IMR-90 (cell line): ENCODE measurements at regions not wholly inside any gene's neighbourhood (a gene's known extent, or its start where the extent isn't known, plus 50 kb on each side); places are given as distances from the start of the nearest gene placed in this dataset.

Experiments used
- ATAC-seq: fragments of 200-7000 bp; cut with Tn5 transposase; 2 replicates; pipeline ENCODE4 v1.9.1; 2020; ENCODE audit warnings: low read depth, mild to moderate bottlenecking, moderate library complexity
- BruUV-seq: library from RNA; stranded (reverse); fragments of 400-500 nt; replicated peaks from 2 replicates; lab custom pipeline; 2021; lab: Mats Ljungman, UMichigan
- CTCF ChIA-PET: fragments of 300-600 bp; formaldehyde crosslinking; extraction: SDS; loops from one replicate; lab custom pipeline; 2021; ENCODE audit warnings: antibody characterized with exemption; lab: Yijun Ruan, JAX
- POLR2A ChIA-PET: fragments of 300-600 bp; sonication (Branson Sonifier 250); formaldehyde crosslinking; loops from one replicate; lab custom pipeline; 2022; ENCODE audit warnings: antibody characterized with exemption; ENCODE audit not compliant: unreplicated experiment; lab: Charles Lee
- DNase-seq: peaks from one replicate; pipeline ENCODE4 v3.0.0; 2013
- H2AFZ ChIP-seq: replicated peaks from 2 replicates; pipeline ENCODE3; 2013; ENCODE audit warnings: low read length, mild to moderate bottlenecking; ENCODE audit not compliant: poor library complexity
- H2AK5ac ChIP-seq: 2 replicates; pipeline ENCODE4 v1.6.1; 2013; ENCODE audit warnings: low read depth, low read length, inconsistent platforms
- H2AK9ac ChIP-seq: replicated peaks from 2 replicates; pipeline ENCODE3; 2013; ENCODE audit warnings: mild to moderate bottlenecking, low read depth, low read length, moderate library complexity; ENCODE audit not compliant: poor library complexity
- H2BK120ac ChIP-seq: 2 replicates; pipeline ENCODE4 v1.6.1; 2013; ENCODE audit warnings: low read depth, low read length, inconsistent platforms
- H2BK15ac ChIP-seq: 3 replicates; pipeline ENCODE4 v1.6.1; 2013; ENCODE audit warnings: low read depth, low read length, inconsistent platforms
- H2BK20ac ChIP-seq: 2 replicates; pipeline ENCODE4 v1.6.1; 2013; ENCODE audit warnings: low read depth, mild to moderate bottlenecking, inconsistent platforms, low read length, moderate library complexity
- H2BK5ac ChIP-seq: 2 replicates; pipeline ENCODE4 v1.6.1; 2013; ENCODE audit warnings: mild to moderate bottlenecking, low read depth, low read length, inconsistent platforms; ENCODE audit not compliant: poor library complexity, severe bottlenecking
- H3K14ac ChIP-seq: replicated peaks from 2 replicates; pipeline ENCODE4 v1.6.1; 2013; ENCODE audit warnings: low read depth, low read length, inconsistent platforms
- H3K18ac ChIP-seq: 2 replicates; pipeline ENCODE4 v1.6.1; 2013; ENCODE audit warnings: low read depth, low read length, control low read depth
- H3K23ac ChIP-seq: 2 replicates; pipeline ENCODE4 v1.6.1; 2013; ENCODE audit warnings: low read depth, low read length, inconsistent platforms
- H3K27ac ChIP-seq: 2 replicates; pipeline ENCODE4 v1.5.1; 2013; ENCODE audit warnings: mild to moderate bottlenecking, control low read depth, low read length; ENCODE audit not compliant: insufficient read depth
- H3K27me3 ChIP-seq: 2 replicates; pipeline ENCODE4 v1.6.1; 2013; ENCODE audit warnings: low read length; ENCODE audit not compliant: control insufficient read depth, insufficient read depth
- H3K36me3 ChIP-seq: 2 replicates; pipeline ENCODE4 v1.6.1; 2013; ENCODE audit warnings: low read length, mixed read lengths; ENCODE audit not compliant: control insufficient read depth, insufficient read depth
- H3K4ac ChIP-seq: 2 replicates; pipeline ENCODE4 v1.6.1; 2013; ENCODE audit warnings: low read depth, low read length, inconsistent platforms
- H3K4me1 ChIP-seq: 2 replicates; pipeline ENCODE4 v1.6.1; 2013; ENCODE audit warnings: low read length, mixed read lengths; ENCODE audit not compliant: control insufficient read depth, insufficient read depth
- H3K4me2 ChIP-seq: 2 replicates; pipeline ENCODE4 v1.6.1; 2013; ENCODE audit warnings: low read depth, mild to moderate bottlenecking, control low read depth, low read length, moderate library complexity
- H3K4me3 ChIP-seq: 2 replicates; pipeline ENCODE4 v1.5.1; 2013; ENCODE audit warnings: low read depth, mild to moderate bottlenecking, control low read depth, low read length, moderate library complexity; ENCODE audit not compliant: insufficient read depth
- H3K56ac ChIP-seq: 2 replicates; pipeline ENCODE4 v1.6.1; 2013; ENCODE audit warnings: low read length, inconsistent platforms; ENCODE audit not compliant: insufficient read depth; ENCODE audit errors: extremely low read depth
- H3K79me1 ChIP-seq, 2 experiments: 2 replicates each; pipeline ENCODE4 v1.6.1; 2013; ENCODE audit warnings: low read length in 2 of 2, inconsistent platforms in 1 of 2, low read depth in 1 of 2
- H3K9ac ChIP-seq: 2 replicates; pipeline ENCODE4 v1.6.1; 2013; ENCODE audit warnings: low read depth, low read length, control low read depth
- H3K9me1 ChIP-seq: 2 replicates; pipeline ENCODE4 v1.6.1; 2013; ENCODE audit warnings: low read length, inconsistent platforms; ENCODE audit not compliant: insufficient read depth
- H3K9me3 ChIP-seq: 2 replicates; pipeline ENCODE4 v1.6.1; 2013; ENCODE audit warnings: low read length; ENCODE audit not compliant: control insufficient read depth, insufficient read depth
- H4K20me1 ChIP-seq: 2 replicates; pipeline ENCODE4 v1.6.1; 2013; ENCODE audit warnings: low read length, inconsistent platforms; ENCODE audit not compliant: insufficient read depth
- H4K5ac ChIP-seq: 2 replicates; pipeline ENCODE4 v1.6.1; 2013; ENCODE audit warnings: mild to moderate bottlenecking, low read depth, low read length, control low read depth
- H4K8ac ChIP-seq, 2 experiments: 2 replicates each; pipeline ENCODE4 v1.6.1; 2013; ENCODE audit warnings: low read depth in 2 of 2, low read length in 2 of 2, control low read depth in 1 of 2, inconsistent platforms in 1 of 2
- H4K91ac ChIP-seq: 2 replicates; pipeline ENCODE4 v1.6.1; 2013; ENCODE audit warnings: low read depth, low read length, inconsistent platforms; ENCODE audit not compliant: insufficient read depth
- BHLHE40 ChIP-seq: fragments of 150-350 bp; IDR thresholded peaks from 2 replicates; pipeline ENCODE4 v1.6.1; 2016; ENCODE audit warnings: mild to moderate bottlenecking, low read depth, low read length
- CEBPB ChIP-seq: IDR thresholded peaks from 2 replicates; pipeline ENCODE4 v1.6.1; 2012; ENCODE audit warnings: low read depth, low read length, improper control_type of control experiment
- MAZ ChIP-seq: IDR thresholded peaks from 2 replicates; pipeline ENCODE4 v1.6.1; 2012; ENCODE audit warnings: low read depth, mild to moderate bottlenecking, low read length, improper control_type of control experiment, moderate library complexity, borderline replicate concordance
- POLR2A ChIP-seq: IDR thresholded peaks from 2 replicates; pipeline ENCODE4 v1.6.1; 2012; ENCODE audit warnings: mild to moderate bottlenecking, low read depth, low read length
- RAD21 ChIP-seq: IDR thresholded peaks from 2 replicates; pipeline ENCODE4 v1.6.1; 2012; ENCODE audit warnings: low read length, improper control_type of control experiment
- RCOR1 ChIP-seq: IDR thresholded peaks from 2 replicates; pipeline ENCODE4 v1.6.1; 2012; ENCODE audit warnings: mild to moderate bottlenecking, low read length, improper control_type of control experiment; ENCODE audit not compliant: insufficient replicate concordance
- RFX5 ChIP-seq: IDR thresholded peaks from 2 replicates; pipeline ENCODE4 v1.8.0; 2012; ENCODE audit warnings: low read depth, mild to moderate bottlenecking, low read length, moderate library complexity
- SMC3 ChIP-seq: fragments of 150-350 bp; IDR thresholded peaks from 2 replicates; pipeline ENCODE4 v1.6.1; 2016; ENCODE audit warnings: low read depth, mild to moderate bottlenecking, antibody characterized with exemption, low read length, moderate library complexity
- WGBS, 2 experiments: methylation state at CpG; one replicate each; pipeline versions ENCODE4 v1.1.5 to v1.1.7; 2013; ENCODE audit warnings: missing lambda C conversion rate in 2 of 2; ENCODE audit not compliant: insufficient read length in 1 of 2; ENCODE audit errors: extremely low coverage in 2 of 2; 5-methylcytosine and 5-hydroxymethylcytosine counted together
- dilution Hi-C: fragments of 300-500 bp; cut with HindIII; formaldehyde crosslinking; loops from one replicate; pipeline ENCODE4 v1.14.3; 2018; ENCODE audit warnings: low sequenced_read_pairs; ENCODE audit not compliant: unreplicated experiment
- in situ Hi-C: fragments of 300-500 bp; cut with MboI; formaldehyde crosslinking; loops from 3 replicates; pipeline ENCODE4 v1.14.3; 2019; ENCODE audit warnings: low sequenced_read_pairs, inconsistent platforms, mixed read lengths
- intact Hi-C: fragments of 100-400 bp; cut with micrococcal nuclease; formaldehyde crosslinking; loops from 2 replicates; pipeline ENCODE4 v1.10.0; 2022
- TF ChIP-seq, protein P1 (sequence below): fragments of 150-350 bp; IDR thresholded peaks from 2 replicates; pipeline ENCODE4 v1.6.1; 2016; ENCODE audit warnings: low read depth, mild to moderate bottlenecking, low read length, moderate library complexity, borderline replicate concordance
- TF ChIP-seq, protein P2 (sequence below): conservative IDR thresholded peaks from 2 replicates; pipeline ENCODE4 v1.5.1; 2012; ENCODE audit warnings: mild to moderate bottlenecking, low read depth, low read length, improper control_type of control experiment

DNA sequence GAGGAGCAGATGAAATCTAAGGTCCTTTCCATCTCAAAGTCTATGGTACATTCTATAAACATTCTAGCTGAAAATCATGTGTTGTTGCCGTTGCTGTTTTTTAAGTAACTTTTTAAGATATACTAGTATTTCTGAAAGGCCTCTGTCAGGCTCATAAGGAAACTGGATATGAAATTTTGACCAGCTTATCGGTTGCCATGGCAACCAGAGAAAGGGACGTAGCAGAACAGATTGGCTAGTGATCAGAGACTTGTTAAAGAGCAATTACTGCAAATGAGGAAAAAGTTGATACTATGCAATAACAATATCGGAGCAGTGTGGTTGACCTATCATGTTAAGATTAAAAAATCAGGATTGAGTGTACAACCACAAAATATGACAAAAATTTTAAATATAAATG lies 57.0 kb upstream of the RNF180 start:
- no peak for TF ChIP-seq POLR2A
- TF ChIP-seq, protein P1, sequence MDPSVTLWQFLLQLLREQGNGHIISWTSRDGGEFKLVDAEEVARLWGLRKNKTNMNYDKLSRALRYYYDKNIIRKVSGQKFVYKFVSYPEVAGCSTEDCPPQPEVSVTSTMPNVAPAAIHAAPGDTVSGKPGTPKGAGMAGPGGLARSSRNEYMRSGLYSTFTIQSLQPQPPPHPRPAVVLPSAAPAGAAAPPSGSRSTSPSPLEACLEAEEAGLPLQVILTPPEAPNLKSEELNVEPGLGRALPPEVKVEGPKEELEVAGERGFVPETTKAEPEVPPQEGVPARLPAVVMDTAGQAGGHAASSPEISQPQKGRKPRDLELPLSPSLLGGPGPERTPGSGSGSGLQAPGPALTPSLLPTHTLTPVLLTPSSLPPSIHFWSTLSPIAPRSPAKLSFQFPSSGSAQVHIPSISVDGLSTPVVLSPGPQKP = no peak
- no peak for TF ChIP-seq CEBPB
- no peak for TF ChIP-seq RAD21
- TF ChIP-seq RCOR1 = no peak
- no peak for TF ChIP-seq BHLHE40
- no peak for TF ChIP-seq MAZ
- no peak for TF ChIP-seq SMC3
- no peak for TF ChIP-seq RFX5
- TF ChIP-seq, protein P2, sequence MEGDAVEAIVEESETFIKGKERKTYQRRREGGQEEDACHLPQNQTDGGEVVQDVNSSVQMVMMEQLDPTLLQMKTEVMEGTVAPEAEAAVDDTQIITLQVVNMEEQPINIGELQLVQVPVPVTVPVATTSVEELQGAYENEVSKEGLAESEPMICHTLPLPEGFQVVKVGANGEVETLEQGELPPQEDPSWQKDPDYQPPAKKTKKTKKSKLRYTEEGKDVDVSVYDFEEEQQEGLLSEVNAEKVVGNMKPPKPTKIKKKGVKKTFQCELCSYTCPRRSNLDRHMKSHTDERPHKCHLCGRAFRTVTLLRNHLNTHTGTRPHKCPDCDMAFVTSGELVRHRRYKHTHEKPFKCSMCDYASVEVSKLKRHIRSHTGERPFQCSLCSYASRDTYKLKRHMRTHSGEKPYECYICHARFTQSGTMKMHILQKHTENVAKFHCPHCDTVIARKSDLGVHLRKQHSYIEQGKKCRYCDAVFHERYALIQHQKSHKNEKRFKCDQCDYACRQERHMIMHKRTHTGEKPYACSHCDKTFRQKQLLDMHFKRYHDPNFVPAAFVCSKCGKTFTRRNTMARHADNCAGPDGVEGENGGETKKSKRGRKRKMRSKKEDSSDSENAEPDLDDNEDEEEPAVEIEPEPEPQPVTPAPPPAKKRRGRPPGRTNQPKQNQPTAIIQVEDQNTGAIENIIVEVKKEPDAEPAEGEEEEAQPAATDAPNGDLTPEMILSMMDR = no peak
- no peaks in the 10 kb centered on the region for H3K9me3 ChIP-seq
- no peak overlapping the region for H3K14ac ChIP-seq
- BruUV-seq = no TSS peak
- dilution Hi-C loops = no loop called here
- H4K20me1 ChIP-seq = no peaks in the 10 kb centered on the region
- in situ Hi-C loops = no loop called here
- intact Hi-C loops = no loop called here
- no peak overlapping the region for H3K9ac ChIP-seq
- DNase-seq = no peak
- no peak overlapping the region for H3K27ac ChIP-seq
- no peak for ATAC-seq
- H3K79me1 ChIP-seq = no peaks in the 10 kb centered on the region
- H3K4me1 ChIP-seq = no peaks in the 10 kb centered on the region
- no peak overlapping the region for H2BK5ac ChIP-seq
- ChIA-PET POLR2A (no interaction called here), CTCF (no interaction called here)
- H3K23ac ChIP-seq = no peak overlapping the region
- no peak overlapping the region for H3K4me2 ChIP-seq
- no peak overlapping the region for H2BK20ac ChIP-seq
- H2BK120ac ChIP-seq = no peak overlapping the region
- no peak overlapping the region for H3K4me3 ChIP-seq
- no peak overlapping the region for H2AFZ ChIP-seq
- no peak overlapping the region for H3K4ac ChIP-seq
- no CpG with 5 or more reads among the region's 4 CpGs for WGBS, 2 experiments
- H2AK5ac ChIP-seq = no peak overlapping the region
- H4K8ac ChIP-seq = no peak overlapping the region
- H4K91ac ChIP-seq = no peak overlapping the region
- no peaks in the 10 kb centered on the region for H3K36me3 ChIP-seq
- no peaks in the 10 kb centered on the region for H3K27me3 ChIP-seq
- H4K5ac ChIP-seq = no peak overlapping the region
- H3K18ac ChIP-seq = no peak overlapping the region
- no peaks in the 10 kb centered on the region for H3K9me1 ChIP-seq
- H3K56ac ChIP-seq = no peak overlapping the region
- no peak overlapping the region for H2BK15ac ChIP-seq
- no peak overlapping the region for H2AK9ac ChIP-seq
